A549 (cell line): ENCODE measurements at regions not wholly inside any gene's neighbourhood (a gene's known extent, or its start where the extent isn't known, plus 50 kb on each side); places are given as distances from the start of the nearest gene placed in this dataset.

Experiments used
- ATAC-seq, 2 experiments: fragments of 200-7000 bp in 1 of 2; fragments of >200 bp in 1 of 2; cut with Nextera tagmentation in 1 of 2; cut with Tn5 transposase in 1 of 2; 3 replicates each; pipeline versions ENCODE4 v1.8.0 to v1.9.1; 2018 to 2020; ENCODE audit warnings: mild to moderate bottlenecking in 1 of 2, moderate library complexity in 1 of 2
- CTCF ChIA-PET: fragments of 300-600 bp; sonication (Branson Sonifier 250); formaldehyde crosslinking; extraction: SDS; loops from one replicate; lab custom pipeline; 2021; ENCODE audit warnings: antibody characterized with exemption, inconsistent platforms; lab: Yijun Ruan, JAX
- POLR2A ChIA-PET: fragments of 350-600 bp; formaldehyde crosslinking; extraction: SDS; loops from one replicate; lab custom pipeline; 2021; ENCODE audit warnings: antibody characterized with exemption, inconsistent platforms; lab: Yijun Ruan, JAX
- DNase-seq, 2 experiments: peaks; one replicate each; pipeline versions ENCODE4 v3.0.0 to v3.0.0-alpha.2; 2011 to 2016; ENCODE audit warnings: low read depth in 1 of 2, low spot score in 1 of 2
- FAIRE-seq: peaks from 2 replicates; lab custom pipeline; 2011; peaks lifted over from hg19 to GRCh38; lab: Jason Lieb, UNC
- H3K27ac ChIP-seq, 2 experiments: fragments of >200 bp; sonication (Bioruptor Twin); formaldehyde crosslinking; 3 replicates each; pipeline ENCODE4 v1.5.1; 2016 to 2017
- H3K4me1 ChIP-seq: fragments of >200 bp; sonication (Bioruptor Twin); formaldehyde crosslinking; 3 replicates; pipeline ENCODE4 v1.6.1; 2016
- H3K4me2 ChIP-seq: fragments of >200 bp; sonication (Bioruptor Twin); formaldehyde crosslinking; 3 replicates; pipeline ENCODE4 v1.6.1; 2016
- H3K4me3 ChIP-seq: fragments of >200 bp; sonication (Bioruptor Twin); formaldehyde crosslinking; 3 replicates; pipeline ENCODE4 v1.5.1; 2016
- H3K9me3 ChIP-seq: fragments of >200 bp; sonication (Bioruptor Twin); formaldehyde crosslinking; 3 replicates; pipeline ENCODE4 v1.6.1; 2016
- CBX2 ChIP-seq: fragments of 200-600 bp; sonication (generic); IDR thresholded peaks from 2 replicates; pipeline ENCODE4 v1.6.1; 2016; ENCODE audit warnings: low read depth, mild to moderate bottlenecking, borderline replicate concordance
- CHD2 ChIP-seq: fragments of 150-350 bp; IDR thresholded peaks from 2 replicates; pipeline ENCODE4 v1.6.1; 2014; ENCODE audit warnings: low read length; ENCODE audit not compliant: partially characterized antibody
- CHD4 ChIP-seq: fragments of 200-600 bp; sonication (generic); IDR thresholded peaks from 2 replicates; pipeline ENCODE4 v1.6.1; 2016; ENCODE audit warnings: antibody characterized with exemption, mild to moderate bottlenecking, borderline replicate concordance
- EHF ChIP-seq: fragments of 250-450 bp; sonication (Bioruptor Pico); IDR thresholded peaks from 2 replicates; pipeline ENCODE4 v1.5.0; 2020; ENCODE audit warnings: mild to moderate bottlenecking
- EHMT2 ChIP-seq: fragments of 200-600 bp; sonication (generic); IDR thresholded peaks from 2 replicates; pipeline ENCODE4 v1.6.1; 2016; ENCODE audit warnings: antibody characterized with exemption, low read depth, mild to moderate bottlenecking, moderate library complexity
- EP300 ChIP-seq, 2 experiments: fragments of >200 bp; sonication (Bioruptor Twin); formaldehyde crosslinking; IDR thresholded peaks; 2 replicates in 1 of 2; 3 replicates in 1 of 2; pipeline ENCODE4 v1.6.1; 2016 to 2017
- FOXS1 ChIP-seq: fragments of 250-450 bp; sonication (Bioruptor Pico); IDR thresholded peaks from 2 replicates; pipeline ENCODE4 v1.5.0; 2020; ENCODE audit warnings: mild to moderate bottlenecking, moderate library complexity
- HDAC2 ChIP-seq: fragments of 200-600 bp; sonication (generic); IDR thresholded peaks from 2 replicates; pipeline ENCODE4 v1.6.1; 2016
- HEYL ChIP-seq: fragments of 250-450 bp; sonication (Bioruptor Pico); IDR thresholded peaks from 2 replicates; pipeline ENCODE4 v1.8.0; 2021; ENCODE audit warnings: mild to moderate bottlenecking, moderate library complexity
- HOXA7 ChIP-seq: fragments of 250-450 bp; sonication (Bioruptor Pico); IDR thresholded peaks from 2 replicates; pipeline ENCODE4 v1.5.0; 2020; ENCODE audit warnings: mild to moderate bottlenecking, moderate library complexity
- HOXB5 ChIP-seq: fragments of 250-450 bp; sonication (Bioruptor Pico); IDR thresholded peaks from 2 replicates; pipeline ENCODE4 v1.5.0; 2020; ENCODE audit warnings: mild to moderate bottlenecking, moderate library complexity
- KDM1A ChIP-seq: fragments of 200-600 bp; sonication (generic); IDR thresholded peaks from 2 replicates; pipeline ENCODE4 v1.6.1; 2016; ENCODE audit warnings: low read depth, mild to moderate bottlenecking
- KDM5A ChIP-seq: fragments of 200-600 bp; sonication (generic); IDR thresholded peaks from 2 replicates; pipeline ENCODE4 v1.6.1; 2016; ENCODE audit warnings: antibody characterized with exemption, mild to moderate bottlenecking
- MAFK ChIP-seq: fragments of 450-650 bp; IDR thresholded peaks from 2 replicates; pipeline ENCODE4 v1.6.1; 2014; ENCODE audit not compliant: partially characterized antibody
- NFE2L2 ChIP-seq: fragments of 150-350 bp; conservative IDR thresholded peaks from 2 replicates; pipeline ENCODE4 v1.6.1; 2014; ENCODE audit warnings: low read length
- NPAS2 ChIP-seq: fragments of 250-450 bp; sonication (Bioruptor Pico); IDR thresholded peaks from 2 replicates; pipeline ENCODE4 v1.8.0; 2022; ENCODE audit warnings: mild to moderate bottlenecking, moderate library complexity, borderline replicate concordance
- RCOR1 ChIP-seq: fragments of 150-350 bp; IDR thresholded peaks from 2 replicates; pipeline ENCODE4 v1.6.1; 2014; ENCODE audit warnings: antibody characterized with exemption, low read length, low read depth
- SREBF2 ChIP-seq: fragments of 450-650 bp; IDR thresholded peaks from 2 replicates; pipeline ENCODE4 v1.6.1; 2014; ENCODE audit warnings: mild to moderate bottlenecking, moderate library complexity
- ZNF302 ChIP-seq: fragments of 250-450 bp; sonication (Bioruptor Pico); IDR thresholded peaks from 2 replicates; pipeline ENCODE4 v1.9.0; 2021; ENCODE audit warnings: inconsistent platforms, mild to moderate bottlenecking, moderate library complexity
- WGBS: methylation state at CpG from one replicate; pipeline ENCODE4 v1.1.6; 2017; ENCODE audit errors: missing lambda C conversion rate; 5-methylcytosine and 5-hydroxymethylcytosine counted together
- TF ChIP-seq, protein P1 (sequence below): IDR thresholded peaks from 2 replicates; pipeline ENCODE4 v1.6.1; 2012
- TF ChIP-seq, protein P2 (sequence below): fragments of >200 bp; sonication (Bioruptor Twin); formaldehyde crosslinking; IDR thresholded peaks from 3 replicates; pipeline ENCODE4 v1.5.1; 2016
- TF ChIP-seq, protein P3 (sequence below): IDR thresholded peaks from 2 replicates; pipeline ENCODE4 v1.6.1; 2012
- TF ChIP-seq, protein P4 (sequence below): fragments of 250-450 bp; sonication (Bioruptor Pico); IDR thresholded peaks from 2 replicates; pipeline ENCODE4 v1.5.0; 2020; ENCODE audit warnings: low read depth, mild to moderate bottlenecking, moderate library complexity
- TF ChIP-seq, protein P5 (sequence below): IDR thresholded peaks from 2 replicates; pipeline ENCODE4 v1.6.1; 2012; ENCODE audit warnings: low read depth, borderline replicate concordance
- TF ChIP-seq, protein P6 (sequence below): fragments of 150-350 bp; IDR thresholded peaks from 2 replicates; pipeline ENCODE4 v1.6.1; 2014; ENCODE audit warnings: low read depth, mild to moderate bottlenecking, low read length

DNA sequence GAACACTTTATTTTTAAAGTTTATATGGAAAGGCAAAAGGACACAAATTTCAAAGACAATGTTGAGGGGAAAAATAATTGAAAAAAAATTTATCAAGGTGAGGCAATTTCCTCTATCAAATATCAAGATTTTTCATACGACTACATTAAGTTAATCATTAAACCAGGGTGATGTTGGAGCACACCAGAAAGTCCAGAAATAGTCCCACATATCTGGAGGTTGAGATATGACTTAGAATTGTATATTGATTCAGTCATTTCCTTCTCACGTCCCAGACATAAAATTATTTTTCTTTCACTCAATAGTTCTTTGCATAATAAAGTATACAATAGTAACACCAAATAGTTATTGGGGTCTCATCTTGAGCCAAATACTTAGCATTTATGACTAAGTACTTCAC lies 605.1 kb downstream of the NUP35 start:
- no peak overlapping the region for H3K4me3 ChIP-seq
- ChIA-PET POLR2A (no interaction called here), CTCF (no interaction called here)
- H3K27ac ChIP-seq = no peak overlapping the region
- DNase-seq (no peak), FAIRE-seq (no peak), ATAC-seq (no peak)
- no peak overlapping the region for H3K4me2 ChIP-seq
- no peaks in the 10 kb centered on the region for H3K4me1 ChIP-seq
- WGBS = 12% methylated on average over 2 of the region's 2 CpGs
- H3K9me3 ChIP-seq = no peaks in the 10 kb centered on the region
- TF ChIP-seq, protein P1, sequence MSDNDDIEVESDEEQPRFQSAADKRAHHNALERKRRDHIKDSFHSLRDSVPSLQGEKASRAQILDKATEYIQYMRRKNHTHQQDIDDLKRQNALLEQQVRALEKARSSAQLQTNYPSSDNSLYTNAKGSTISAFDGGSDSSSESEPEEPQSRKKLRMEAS = no peak
- no peak for TF ChIP-seq FOXS1 (CRISPR knock-in tag)
- no peak for TF ChIP-seq HEYL
- TF ChIP-seq, protein P2, sequence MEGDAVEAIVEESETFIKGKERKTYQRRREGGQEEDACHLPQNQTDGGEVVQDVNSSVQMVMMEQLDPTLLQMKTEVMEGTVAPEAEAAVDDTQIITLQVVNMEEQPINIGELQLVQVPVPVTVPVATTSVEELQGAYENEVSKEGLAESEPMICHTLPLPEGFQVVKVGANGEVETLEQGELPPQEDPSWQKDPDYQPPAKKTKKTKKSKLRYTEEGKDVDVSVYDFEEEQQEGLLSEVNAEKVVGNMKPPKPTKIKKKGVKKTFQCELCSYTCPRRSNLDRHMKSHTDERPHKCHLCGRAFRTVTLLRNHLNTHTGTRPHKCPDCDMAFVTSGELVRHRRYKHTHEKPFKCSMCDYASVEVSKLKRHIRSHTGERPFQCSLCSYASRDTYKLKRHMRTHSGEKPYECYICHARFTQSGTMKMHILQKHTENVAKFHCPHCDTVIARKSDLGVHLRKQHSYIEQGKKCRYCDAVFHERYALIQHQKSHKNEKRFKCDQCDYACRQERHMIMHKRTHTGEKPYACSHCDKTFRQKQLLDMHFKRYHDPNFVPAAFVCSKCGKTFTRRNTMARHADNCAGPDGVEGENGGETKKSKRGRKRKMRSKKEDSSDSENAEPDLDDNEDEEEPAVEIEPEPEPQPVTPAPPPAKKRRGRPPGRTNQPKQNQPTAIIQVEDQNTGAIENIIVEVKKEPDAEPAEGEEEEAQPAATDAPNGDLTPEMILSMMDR = no peak
- TF ChIP-seq EHMT2 = no peak
- TF ChIP-seq RCOR1 = no peak
- TF ChIP-seq NPAS2 (CRISPR knock-in tag) = no peak
- TF ChIP-seq CBX2 = no peak

DNA sequence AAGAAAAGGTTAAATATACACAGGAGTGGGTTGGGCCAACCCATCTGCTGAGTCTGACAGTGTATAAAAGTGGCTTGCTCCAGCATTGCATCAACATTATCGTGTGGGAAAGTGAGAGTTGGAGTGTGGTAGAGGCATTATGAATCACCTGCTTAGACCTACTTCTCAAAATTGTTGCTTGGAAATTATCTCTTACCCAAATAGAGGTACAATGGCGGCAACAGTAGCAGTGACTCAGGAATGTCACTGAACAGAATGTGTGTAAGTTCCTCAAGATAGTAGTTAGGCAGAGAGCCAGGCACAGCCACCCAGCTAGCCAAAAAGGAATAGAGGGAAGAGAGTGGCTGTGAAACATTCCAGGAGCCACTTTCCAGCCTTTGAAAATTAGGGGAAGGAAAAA lies 616.0 kb downstream of the NUP35 start:
- FAIRE-seq (no peak), ATAC-seq (no peak), DNase-seq (no peak)
- no peak overlapping the region for H3K4me3 ChIP-seq
- no peaks in the 10 kb centered on the region for H3K4me1 ChIP-seq
- no peak overlapping the region for H3K4me2 ChIP-seq
- WGBS = 37% methylated on average over 2 of the region's 2 CpGs
- ChIA-PET CTCF (no interaction called here), POLR2A (no interaction called here)
- no peak overlapping the region for H3K27ac ChIP-seq
- no peaks in the 10 kb centered on the region for H3K9me3 ChIP-seq
- TF ChIP-seq CBX2 (no peak), HOXB5 (CRISPR knock-in tag) (no peak), NPAS2 (CRISPR knock-in tag) (no peak), HOXA7 (CRISPR knock-in tag) (no peak), CHD2 (no peak), SREBF2 (no peak), MAFK (no peak), KDM1A (no peak), EHF (no peak), ZNF302 (CRISPR knock-in tag) (no peak), KDM5A (no peak), NFE2L2 (no peak), EP300 (IDR thresholded peaks at IDR 0.05) (no peak), HDAC2 (no peak), CHD4 (no peak)
- TF ChIP-seq, protein P3, sequence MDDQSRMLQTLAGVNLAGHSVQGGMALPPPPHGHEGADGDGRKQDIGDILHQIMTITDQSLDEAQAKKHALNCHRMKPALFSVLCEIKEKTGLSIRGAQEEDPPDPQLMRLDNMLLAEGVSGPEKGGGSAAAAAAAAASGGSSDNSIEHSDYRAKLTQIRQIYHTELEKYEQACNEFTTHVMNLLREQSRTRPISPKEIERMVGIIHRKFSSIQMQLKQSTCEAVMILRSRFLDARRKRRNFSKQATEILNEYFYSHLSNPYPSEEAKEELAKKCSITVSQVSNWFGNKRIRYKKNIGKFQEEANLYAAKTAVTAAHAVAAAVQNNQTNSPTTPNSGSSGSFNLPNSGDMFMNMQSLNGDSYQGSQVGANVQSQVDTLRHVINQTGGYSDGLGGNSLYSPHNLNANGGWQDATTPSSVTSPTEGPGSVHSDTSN = no peak
- TF ChIP-seq, protein P4, sequence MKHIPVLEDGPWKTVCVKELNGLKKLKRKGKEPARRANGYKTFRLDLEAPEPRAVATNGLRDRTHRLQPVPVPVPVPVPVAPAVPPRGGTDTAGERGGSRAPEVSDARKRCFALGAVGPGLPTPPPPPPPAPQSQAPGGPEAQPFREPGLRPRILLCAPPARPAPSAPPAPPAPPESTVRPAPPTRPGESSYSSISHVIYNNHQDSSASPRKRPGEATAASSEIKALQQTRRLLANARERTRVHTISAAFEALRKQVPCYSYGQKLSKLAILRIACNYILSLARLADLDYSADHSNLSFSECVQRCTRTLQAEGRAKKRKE (CRISPR knock-in tag) = no peak
- TF ChIP-seq, protein P5, sequence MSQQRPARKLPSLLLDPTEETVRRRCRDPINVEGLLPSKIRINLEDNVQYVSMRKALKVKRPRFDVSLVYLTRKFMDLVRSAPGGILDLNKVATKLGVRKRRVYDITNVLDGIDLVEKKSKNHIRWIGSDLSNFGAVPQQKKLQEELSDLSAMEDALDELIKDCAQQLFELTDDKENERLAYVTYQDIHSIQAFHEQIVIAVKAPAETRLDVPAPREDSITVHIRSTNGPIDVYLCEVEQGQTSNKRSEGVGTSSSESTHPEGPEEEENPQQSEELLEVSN = no peak
- TF ChIP-seq, protein P6, sequence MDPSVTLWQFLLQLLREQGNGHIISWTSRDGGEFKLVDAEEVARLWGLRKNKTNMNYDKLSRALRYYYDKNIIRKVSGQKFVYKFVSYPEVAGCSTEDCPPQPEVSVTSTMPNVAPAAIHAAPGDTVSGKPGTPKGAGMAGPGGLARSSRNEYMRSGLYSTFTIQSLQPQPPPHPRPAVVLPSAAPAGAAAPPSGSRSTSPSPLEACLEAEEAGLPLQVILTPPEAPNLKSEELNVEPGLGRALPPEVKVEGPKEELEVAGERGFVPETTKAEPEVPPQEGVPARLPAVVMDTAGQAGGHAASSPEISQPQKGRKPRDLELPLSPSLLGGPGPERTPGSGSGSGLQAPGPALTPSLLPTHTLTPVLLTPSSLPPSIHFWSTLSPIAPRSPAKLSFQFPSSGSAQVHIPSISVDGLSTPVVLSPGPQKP = no peak
